ENCODE measurements at regions not wholly inside any gene's neighbourhood (a gene's known extent, or its start where the extent isn't known, plus 50 kb on each side); places are given as distances from the start of the nearest gene placed in this dataset.

GRCh38 chr7:67445728-67446127 is 449.1 kb downstream of the TYW1 start:
- no peak overlapping the region for H3K4me3 ChIP-seq (ENCODE audit: low read depth, low read length)
- no peak for DNase-seq (ENCODE audit: low read depth)
- no peak for TF ChIP-seq CTCF (IDR thresholded peaks at IDR 0.05; ENCODE audit: insufficient read depth, low read depth, low read length, missing control alignments)

GRCh38 chr7:67447297-67447696 is 450.7 kb downstream of the TYW1 start:
- DNase-seq (ENCODE audit: low read depth): no peak
- TF ChIP-seq CTCF (IDR thresholded peaks at IDR 0.05; ENCODE audit: insufficient read depth, low read depth, low read length, missing control alignments): no peak
- H3K4me3 ChIP-seq (ENCODE audit: low read depth, low read length): no peak overlapping the region

- no peak for DNase-seq (ENCODE audit: low read depth)
- H3K4me3 ChIP-seq (ENCODE audit: low read depth, low read length): no peak overlapping the region
- no peak for TF ChIP-seq CTCF (IDR thresholded peaks at IDR 0.05; ENCODE audit: insufficient read depth, low read depth, low read length, missing control alignments)
These were observed 451.6 kb downstream of the TYW1 start for GRCh38 chr7:67448271-67448670.

GRCh38 chr7:67450171-67450570 is 453.5 kb downstream of the TYW1 start:
- DNase-seq (ENCODE audit: low read depth): no peak
- no peak overlapping the region for H3K4me3 ChIP-seq (ENCODE audit: low read depth, low read length)
- TF ChIP-seq CTCF (IDR thresholded peaks at IDR 0.05; ENCODE audit: insufficient read depth, low read depth, low read length, missing control alignments): no peak

- no peak for TF ChIP-seq CTCF (IDR thresholded peaks at IDR 0.05; ENCODE audit: insufficient read depth, low read depth, low read length, missing control alignments)
- no peak overlapping the region for H3K4me3 ChIP-seq (ENCODE audit: low read depth, low read length)
- DNase-seq (ENCODE audit: low read depth): no peak
These were observed 454.7 kb downstream of the TYW1 start for GRCh38 chr7:67451306-67451705.

- no peak for DNase-seq (ENCODE audit: low read depth)
- TF ChIP-seq CTCF (IDR thresholded peaks at IDR 0.05; ENCODE audit: insufficient read depth, low read depth, low read length, missing control alignments): no peak
- no peak overlapping the region for H3K4me3 ChIP-seq (ENCODE audit: low read depth, low read length)
These were observed 455.9 kb downstream of the TYW1 start for GRCh38 chr7:67452516-67453026.

- no peak overlapping the region for H3K4me3 ChIP-seq (ENCODE audit: low read depth, low read length)
- TF ChIP-seq CTCF (IDR thresholded peaks at IDR 0.05; ENCODE audit: insufficient read depth, low read depth, low read length, missing control alignments): no peak
- DNase-seq (ENCODE audit: low read depth): no peak
These were observed 457.1 kb downstream of the TYW1 start for GRCh38 chr7:67453580-67454380.

All from GM12865 (cell line).